PC-9 (cell line): ENCODE measurements at regions not wholly inside any gene's neighbourhood (a gene's known extent, or its start where the extent isn't known, plus 50 kb on each side); places are given as distances from the start of the nearest gene placed in this dataset.

Source experiments
- EZH2 ChIP-seq: fragments of 200-600 bp; sonication (generic); IDR thresholded peaks from 2 replicates; pipeline ENCODE4 v1.8.0; 2017; ENCODE audit warnings: antibody characterized with exemption, low read depth
- TF ChIP-seq, protein P1 (sequence below): fragments of 200-600 bp; sonication (generic); conservative IDR thresholded peaks from 2 replicates; pipeline ENCODE4 v1.6.1; 2017; ENCODE audit warnings: mixed run types, antibody characterized with exemption, mild to moderate bottlenecking, moderate library complexity

DNA sequence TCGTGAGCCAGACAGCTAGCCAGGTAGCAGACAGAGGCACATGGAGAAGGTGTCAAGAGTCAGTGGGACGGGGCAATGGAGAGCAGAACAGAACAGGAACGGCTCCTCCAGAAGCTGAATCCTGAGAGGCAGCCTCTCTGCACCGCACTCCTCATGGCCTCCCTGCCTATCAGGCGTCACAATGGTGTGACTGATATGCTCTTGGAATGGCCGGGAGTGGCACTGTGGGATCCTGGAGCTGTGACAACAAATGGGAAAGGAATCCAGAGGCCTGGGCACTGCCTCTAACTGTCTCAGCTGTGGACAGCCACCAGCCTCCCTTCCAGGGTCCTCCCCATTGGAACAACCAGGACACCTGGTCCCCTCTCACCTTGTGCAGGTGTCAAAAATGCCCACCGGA lies 89.1 kb upstream of the ID2 start:
- TF ChIP-seq, protein P1, sequence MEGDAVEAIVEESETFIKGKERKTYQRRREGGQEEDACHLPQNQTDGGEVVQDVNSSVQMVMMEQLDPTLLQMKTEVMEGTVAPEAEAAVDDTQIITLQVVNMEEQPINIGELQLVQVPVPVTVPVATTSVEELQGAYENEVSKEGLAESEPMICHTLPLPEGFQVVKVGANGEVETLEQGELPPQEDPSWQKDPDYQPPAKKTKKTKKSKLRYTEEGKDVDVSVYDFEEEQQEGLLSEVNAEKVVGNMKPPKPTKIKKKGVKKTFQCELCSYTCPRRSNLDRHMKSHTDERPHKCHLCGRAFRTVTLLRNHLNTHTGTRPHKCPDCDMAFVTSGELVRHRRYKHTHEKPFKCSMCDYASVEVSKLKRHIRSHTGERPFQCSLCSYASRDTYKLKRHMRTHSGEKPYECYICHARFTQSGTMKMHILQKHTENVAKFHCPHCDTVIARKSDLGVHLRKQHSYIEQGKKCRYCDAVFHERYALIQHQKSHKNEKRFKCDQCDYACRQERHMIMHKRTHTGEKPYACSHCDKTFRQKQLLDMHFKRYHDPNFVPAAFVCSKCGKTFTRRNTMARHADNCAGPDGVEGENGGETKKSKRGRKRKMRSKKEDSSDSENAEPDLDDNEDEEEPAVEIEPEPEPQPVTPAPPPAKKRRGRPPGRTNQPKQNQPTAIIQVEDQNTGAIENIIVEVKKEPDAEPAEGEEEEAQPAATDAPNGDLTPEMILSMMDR: no peak
- no peak for TF ChIP-seq EZH2
